Natural killer cell (primary cell): ENCODE measurements at regions not wholly inside any gene's neighbourhood (a gene's known extent, or its start where the extent isn't known, plus 50 kb on each side); places are given as distances from the start of the nearest gene placed in this dataset.

Experiments
- ATAC-seq, 3 donors: fragments of 150-1000 bp in 2 of 3; fragments of 200-7000 bp in 1 of 3; cut with Tn5 transposase; 1 replicate in 1 of 3; 2 replicates in 2 of 3; pipeline ENCODE4 v1.10.0; 2021; ENCODE audit warnings: mild to moderate bottlenecking in 2 of 3, moderate library complexity in 2 of 3
- DNase-seq, 2 donors: peaks; one replicate each; pipeline versions ENCODE4 v3.0.0 to v3.0.0-alpha.2; 2013 to 2021; ENCODE audit warnings: mixed read lengths in 1 of 2
- H3K27ac ChIP-seq: one replicate; pipeline ENCODE4 v1.5.1; 2013; ENCODE audit warnings: mild to moderate bottlenecking, low read length
- H3K27me3 ChIP-seq: one replicate; pipeline ENCODE4 v1.6.1; 2013; ENCODE audit warnings: low read length; ENCODE audit not compliant: control insufficient read depth, insufficient read depth
- H3K36me3 ChIP-seq: one replicate; pipeline ENCODE4 v1.6.1; 2013; ENCODE audit warnings: low read length; ENCODE audit not compliant: control insufficient read depth, insufficient read depth
- H3K4me1 ChIP-seq: one replicate; pipeline ENCODE4 v1.6.1; 2013; ENCODE audit warnings: low read length; ENCODE audit not compliant: control insufficient read depth, insufficient read depth
- H3K4me3 ChIP-seq: one replicate; pipeline ENCODE4 v1.5.1; 2013; ENCODE audit warnings: low read length
- H3K9me3 ChIP-seq: one replicate; pipeline ENCODE4 v1.6.1; 2013; ENCODE audit warnings: low read length; ENCODE audit not compliant: control insufficient read depth, insufficient read depth
- H3K27ac Mint-ChIP-seq, 2 donors: one replicate each; pipeline ENCODE4 v1.8.0; 2022; ENCODE audit warnings: mild to moderate bottlenecking in 2 of 2, mixed read lengths in 2 of 2, moderate library complexity in 1 of 2
- H3K27me3 Mint-ChIP-seq, 2 donors: one replicate each; pipeline ENCODE4 v1.8.0; 2022; ENCODE audit warnings: low read depth in 2 of 2, mixed read lengths in 2 of 2
- H3K36me3 Mint-ChIP-seq: one replicate; pipeline ENCODE4 v1.8.0; 2022; ENCODE audit warnings: mixed read lengths
- H3K4me1 Mint-ChIP-seq, 2 donors: one replicate each; pipeline ENCODE4 v1.8.0; 2022; ENCODE audit warnings: mixed read lengths in 2 of 2
- H3K4me3 Mint-ChIP-seq: one replicate; pipeline ENCODE4 v1.8.0; 2022; ENCODE audit warnings: mild to moderate bottlenecking, moderate library complexity, mixed read lengths
- H3K9me3 Mint-ChIP-seq, 2 donors: one replicate each; pipeline ENCODE4 v1.8.0; 2022; ENCODE audit warnings: mixed read lengths in 2 of 2
- WGBS: methylation state at CpG from one replicate; pipeline ENCODE4 v1.1.7; 2013; ENCODE audit warnings: missing lambda C conversion rate; ENCODE audit not compliant: insufficient coverage; 5-methylcytosine and 5-hydroxymethylcytosine counted together
- intact Hi-C: fragments of 100-400 bp; cut with micrococcal nuclease; formaldehyde crosslinking; loops from one replicate; pipeline ENCODE4 v1.14.2; 2022
- TF ChIP-seq, protein P1 (sequence below): fragments of 200-600 bp; IDR thresholded peaks from one replicate; pipeline ENCODE4 v1.8.0; 2022; ENCODE audit warnings: antibody characterized with exemption

DNA sequence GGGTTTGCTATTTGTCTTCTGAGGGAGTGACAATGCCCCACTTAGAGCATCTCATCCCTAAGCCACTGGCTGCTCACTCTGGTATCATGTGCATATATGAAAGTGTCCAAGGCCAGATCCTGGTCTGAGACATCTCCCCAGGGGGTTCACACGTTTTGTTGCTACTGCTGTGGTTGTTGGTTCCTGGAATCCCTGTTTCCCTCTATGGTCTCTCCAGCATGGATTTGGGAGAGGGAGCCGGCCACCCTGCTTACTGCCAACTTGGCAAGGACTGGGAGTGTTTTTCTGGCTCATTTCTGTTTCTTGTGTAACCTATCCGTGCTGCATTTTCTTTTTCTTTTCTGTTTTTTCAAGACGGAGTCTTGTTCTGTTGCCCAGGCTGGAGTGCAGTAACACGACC lies 101.3 kb upstream of the MAX start:
- H3K4me1 ChIP-seq, result peaks cover 41% of the 10 kb centered on the region
- DNase-seq, result no peak
- no peaks in the 10 kb centered on the region for H3K36me3 ChIP-seq
- Mint-ChIP-seq H3K9me3 (no peaks in the 10 kb centered on the region), H3K27me3 (no peaks in the 10 kb centered on the region), H3K4me3 (no peak overlapping the region), H3K27ac (no peak overlapping the region), H3K4me1 (no peaks in the 10 kb centered on the region), H3K36me3 (no peaks in the 10 kb centered on the region)
- intact Hi-C loops, result no loop called here
- H3K9me3 ChIP-seq, result peaks cover 3% of the 10 kb centered on the region
- H3K4me3 ChIP-seq, result no peak overlapping the region
- no peak overlapping the region for H3K27ac ChIP-seq
- H3K27me3 ChIP-seq, result no peaks in the 10 kb centered on the region
- TF ChIP-seq, protein P1, sequence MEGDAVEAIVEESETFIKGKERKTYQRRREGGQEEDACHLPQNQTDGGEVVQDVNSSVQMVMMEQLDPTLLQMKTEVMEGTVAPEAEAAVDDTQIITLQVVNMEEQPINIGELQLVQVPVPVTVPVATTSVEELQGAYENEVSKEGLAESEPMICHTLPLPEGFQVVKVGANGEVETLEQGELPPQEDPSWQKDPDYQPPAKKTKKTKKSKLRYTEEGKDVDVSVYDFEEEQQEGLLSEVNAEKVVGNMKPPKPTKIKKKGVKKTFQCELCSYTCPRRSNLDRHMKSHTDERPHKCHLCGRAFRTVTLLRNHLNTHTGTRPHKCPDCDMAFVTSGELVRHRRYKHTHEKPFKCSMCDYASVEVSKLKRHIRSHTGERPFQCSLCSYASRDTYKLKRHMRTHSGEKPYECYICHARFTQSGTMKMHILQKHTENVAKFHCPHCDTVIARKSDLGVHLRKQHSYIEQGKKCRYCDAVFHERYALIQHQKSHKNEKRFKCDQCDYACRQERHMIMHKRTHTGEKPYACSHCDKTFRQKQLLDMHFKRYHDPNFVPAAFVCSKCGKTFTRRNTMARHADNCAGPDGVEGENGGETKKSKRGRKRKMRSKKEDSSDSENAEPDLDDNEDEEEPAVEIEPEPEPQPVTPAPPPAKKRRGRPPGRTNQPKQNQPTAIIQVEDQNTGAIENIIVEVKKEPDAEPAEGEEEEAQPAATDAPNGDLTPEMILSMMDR, result no peak
- 87% methylated on average over 5 of the region's 5 CpGs for WGBS
- no peak for ATAC-seq

DNA sequence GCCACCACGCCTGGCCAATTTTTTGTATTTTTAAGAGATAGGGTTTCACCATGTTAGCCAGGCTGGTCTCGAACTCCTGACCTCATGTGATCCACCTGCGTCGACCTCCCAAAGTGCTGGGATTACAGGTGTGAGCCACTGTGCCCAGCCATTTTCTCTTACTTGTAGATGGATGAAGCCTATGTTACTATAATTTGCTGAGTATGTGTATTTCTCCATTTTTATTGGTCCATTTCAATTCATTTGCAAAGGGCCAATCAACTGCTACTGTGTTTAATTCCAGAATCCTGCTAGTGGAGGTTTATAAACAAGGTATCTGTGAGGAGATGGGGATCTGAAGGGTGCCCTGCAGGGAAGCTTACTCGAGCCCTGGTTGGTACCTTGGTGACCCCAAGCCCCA lies 101.7 kb upstream of the MAX start:
- Histone ChIP-seq H3K27me3 (no peaks in the 10 kb centered on the region), H3K9me3 (peaks cover 3% of the 10 kb centered on the region), H3K4me3 (no peak overlapping the region), H3K27ac (peak overlapping the region; percentile 49), H3K4me1 (peaks cover 46% of the 10 kb centered on the region), H3K36me3 (no peaks in the 10 kb centered on the region)
- WGBS, result 95% methylated on average over 5 of the region's 5 CpGs
- H3K4me1 Mint-ChIP-seq, result no peaks in the 10 kb centered on the region
- H3K27me3 Mint-ChIP-seq, result peaks cover 0 to 3% of the 10 kb centered on the region in 2 donors
- no peak overlapping the region for H3K4me3 Mint-ChIP-seq
- no peaks in the 10 kb centered on the region for H3K36me3 Mint-ChIP-seq
- TF ChIP-seq, protein P1, result no peak
- intact Hi-C loops, result no loop called here
- H3K9me3 Mint-ChIP-seq, result no peaks in the 10 kb centered on the region
- DNase-seq (no peak), ATAC-seq (no peak)
- no peak overlapping the region for H3K27ac Mint-ChIP-seq

DNA sequence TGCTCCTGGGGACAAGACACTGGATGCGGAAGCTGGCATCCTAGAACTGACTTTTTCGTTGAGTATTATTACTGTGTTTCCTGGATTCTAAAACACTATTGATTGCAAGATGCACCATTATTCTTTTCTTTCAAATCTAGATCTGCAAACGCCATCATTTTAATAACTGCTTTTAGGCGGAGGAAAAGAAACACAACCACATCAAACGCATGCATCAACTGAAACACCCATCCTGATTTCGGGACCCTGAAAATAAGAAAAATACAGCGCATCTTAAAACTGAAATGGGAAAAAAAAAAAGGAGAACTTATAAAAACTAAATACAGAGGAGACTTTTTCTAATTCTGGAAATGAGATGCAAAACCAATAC lies 103.7 kb upstream of the MAX start:
- Mint-ChIP-seq H3K4me3 (no peak overlapping the region), H3K9me3 (no peaks in the 10 kb centered on the region), H3K27ac (no peak overlapping the region), H3K4me1 (peaks cover 7 to 10% of the 10 kb centered on the region in 2 donors), H3K36me3 (no peaks in the 10 kb centered on the region), H3K27me3 (peaks cover 0 to 3% of the 10 kb centered on the region in 2 donors)
- H3K36me3 ChIP-seq, result no peaks in the 10 kb centered on the region
- H3K27ac ChIP-seq, result peak overlapping the region; percentile 48
- DNase-seq (peak in 1 of 2 donors; percentile 26), ATAC-seq (no peak)
- intact Hi-C loops, result no loop called here
- H3K9me3 ChIP-seq, result peaks cover 3% of the 10 kb centered on the region
- no peaks in the 10 kb centered on the region for H3K27me3 ChIP-seq
- TF ChIP-seq, protein P1, result no peak
- no peak overlapping the region for H3K4me3 ChIP-seq
- WGBS, result 46% methylated on average over 4 of the region's 7 CpGs
- peaks cover 54% of the 10 kb centered on the region for H3K4me1 ChIP-seq

DNA sequence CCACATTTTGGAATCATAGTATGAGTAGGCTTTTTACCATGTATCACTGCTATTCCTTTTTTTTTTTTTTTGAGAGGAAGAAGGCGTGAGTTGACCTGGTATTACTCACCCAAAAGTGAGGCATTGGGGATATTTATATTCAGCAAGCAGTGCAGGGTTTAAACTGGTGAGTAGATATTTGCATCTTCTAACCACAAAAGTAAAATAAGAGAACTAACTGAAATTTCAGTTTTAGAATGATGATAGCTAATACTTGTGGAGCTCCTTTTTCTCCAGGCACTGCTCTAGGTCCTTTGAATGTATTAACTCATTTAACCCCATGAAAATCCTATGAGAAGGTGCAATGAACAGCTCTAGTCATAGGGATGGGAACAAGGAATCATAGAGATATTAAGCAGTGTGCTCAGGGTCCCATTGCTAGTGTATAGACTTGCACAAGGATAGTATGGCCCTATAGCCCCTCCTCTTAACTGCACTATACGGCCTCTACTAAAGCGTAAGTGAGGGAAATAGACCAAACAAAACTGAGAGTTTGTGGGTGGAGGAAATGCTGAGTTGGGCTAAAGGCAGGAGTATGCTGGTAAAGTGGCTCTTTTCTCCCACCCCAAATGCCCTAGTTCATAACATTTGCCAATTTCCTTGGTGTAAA lies 104.3 kb upstream of the MAX start:
- WGBS, result no CpG with 5 or more reads among the region's 3 CpGs
- no peaks in the 10 kb centered on the region for H3K9me3 Mint-ChIP-seq
- TF ChIP-seq, protein P1, result no peak
- H3K9me3 ChIP-seq, result peaks cover 3% of the 10 kb centered on the region
- no peaks in the 10 kb centered on the region for H3K27me3 ChIP-seq
- H3K36me3 ChIP-seq, result no peaks in the 10 kb centered on the region
- H3K4me1 Mint-ChIP-seq, result peaks cover 7 to 10% of the 10 kb centered on the region in 2 donors
- H3K27ac ChIP-seq, result peak overlapping the region; percentile 52
- H3K4me3 Mint-ChIP-seq, result no peak overlapping the region
- peaks cover 54% of the 10 kb centered on the region for H3K4me1 ChIP-seq
- intact Hi-C loops, result no loop called here
- H3K27ac Mint-ChIP-seq, result no peak overlapping the region
- H3K4me3 ChIP-seq, result no peak overlapping the region
- H3K36me3 Mint-ChIP-seq, result no peaks in the 10 kb centered on the region
- H3K27me3 Mint-ChIP-seq, result peaks cover 0 to 3% of the 10 kb centered on the region in 2 donors
- ATAC-seq, result peak in 2 of 3 donors; percentile 34 to 40
- DNase-seq, result peak in 1 of 2 donors; percentile 30
